HepG2 (cell line): ENCODE measurements at regions not wholly inside any gene's neighbourhood (a gene's known extent, or its start where the extent isn't known, plus 50 kb on each side); places are given as distances from the start of the nearest gene placed in this dataset.

ENCODE experiments used
- ATAC-seq: fragments of 200-7000 bp; cut with Tn5 transposase; 3 replicates; pipeline ENCODE4 v1.9.1; 2020; ENCODE audit warnings: mild to moderate bottlenecking, moderate library complexity
- BruUV-seq: library from RNA; stranded (reverse); fragments of 400-500 nt; replicated peaks from 2 replicates; lab custom pipeline; 2021; lab: Mats Ljungman, UMichigan
- CTCF ChIA-PET: fragments of 300-600 bp; formaldehyde crosslinking; extraction: SDS; loops from one replicate; lab custom pipeline; 2021; ENCODE audit warnings: low total read pairs, inconsistent platforms, low intra/inter-chr PET ratio; lab: Yijun Ruan, JAX
- POLR2A ChIA-PET: fragments of 350-600 bp; sonication (Branson Sonifier 250); formaldehyde crosslinking; loops from one replicate; lab custom pipeline; 2020; ENCODE audit warnings: antibody characterized with exemption, inconsistent platforms; lab: Yijun Ruan, JAX
- DNase-seq: peaks from one replicate; pipeline ENCODE4 v3.0.0-alpha.2; 2015; ENCODE audit warnings: low spot score
- FAIRE-seq: peaks from 3 replicates; lab custom pipeline; 2011; peaks lifted over from hg19 to GRCh38; lab: Jason Lieb, UNC
- H2AFZ ChIP-seq: one replicate; pipeline ENCODE4 v1.6.1; 2011; ENCODE audit warnings: low read length, inconsistent platforms
- H3K27ac ChIP-seq: fragments of 300-600 bp; 3 replicates; pipeline ENCODE4 v1.8.0; 2011; ENCODE audit warnings: mixed run types, mild to moderate bottlenecking, mixed read lengths, low read length, inconsistent platforms; ENCODE audit not compliant: insufficient read depth; ENCODE audit errors: extremely low read length
- H3K27me3 ChIP-seq, 2 experiments: fragments of 200-600 bp in 1 of 2; 2 replicates in 1 of 2; 3 replicates in 1 of 2; pipeline versions ENCODE4 v1.6.0 to v1.8.0; 2011; ENCODE audit warnings: low read length in 2 of 2, mild to moderate bottlenecking in 2 of 2, moderate library complexity in 2 of 2, inconsistent platforms in 1 of 2; ENCODE audit not compliant: insufficient read depth in 2 of 2, control insufficient read depth in 1 of 2
- H3K36me3 ChIP-seq, 2 experiments: fragments of 200-600 bp in 1 of 2; replicated peaks in 1 of 2; 2 replicates in 1 of 2; 3 replicates in 1 of 2; pipeline versions ENCODE4 v1.5.1 to v1.8.0; 2011; ENCODE audit warnings: low read length in 2 of 2, inconsistent platforms in 1 of 2; ENCODE audit not compliant: insufficient read depth in 2 of 2, control insufficient read depth in 1 of 2
- H3K4me1 ChIP-seq: 2 replicates; pipeline ENCODE4 v1.5.1; 2012; ENCODE audit warnings: low read length, inconsistent platforms; ENCODE audit not compliant: insufficient read depth
- H3K4me2 ChIP-seq: 2 replicates; pipeline ENCODE4 v1.6.0; 2011; ENCODE audit warnings: low read depth, low read length, inconsistent platforms
- H3K4me3 ChIP-seq, 3 experiments: fragments of 200-600 bp in 1 of 3; sonication (generic), shearing (Covaris generic) in 1 of 3; replicated peaks in 1 of 3; 2 replicates each; pipeline ENCODE4 v1.5.1; 2011 to 2016; ENCODE audit warnings: low read length in 3 of 3, inconsistent platforms in 2 of 3, low read depth in 2 of 3, mild to moderate bottlenecking in 2 of 3, control low read depth in 1 of 3, mixed read lengths in 1 of 3; ENCODE audit not compliant: insufficient read depth in 1 of 3
- H3K79me2 ChIP-seq: one replicate; pipeline ENCODE4 v1.6.1; 2011; ENCODE audit warnings: low read length, inconsistent platforms; ENCODE audit not compliant: insufficient read depth
- H3K9ac ChIP-seq: 2 replicates; pipeline ENCODE4 v1.6.0; 2011; ENCODE audit warnings: mild to moderate bottlenecking, low read depth, low read length, inconsistent platforms; ENCODE audit not compliant: insufficient read depth
- H3K9me3 ChIP-seq: 2 replicates; pipeline ENCODE4 v1.5.1; 2012; ENCODE audit warnings: mild to moderate bottlenecking, low read length
- H4K20me1 ChIP-seq: 2 replicates; pipeline ENCODE4 v1.6.0; 2011; ENCODE audit warnings: inconsistent platforms, mild to moderate bottlenecking, low read length, moderate library complexity; ENCODE audit not compliant: insufficient read depth
- GZF1 ChIP-seq: sonication (generic); formaldehyde crosslinking; IDR thresholded peaks from 2 replicates; pipeline ENCODE4 v1.5.1; 2020; ENCODE audit warnings: mild to moderate bottlenecking, missing genetic modification reagents
- WGBS: methylation state at CpG from one replicate; pipeline ENCODE4 v1.1.6; 2017; ENCODE audit warnings: low lambda C conversion rate; 5-methylcytosine and 5-hydroxymethylcytosine counted together
- in situ Hi-C: cut with HindIII; loops from 2 replicates; pipeline ENCODE4 v1.10.0; 2017; ENCODE audit warnings: low pct_unique_long_range_greater_than_20kb; ENCODE audit not compliant: extremely low pct_ligation_motif_present
- intact Hi-C: fragments of 100-400 bp; cut with micrococcal nuclease; formaldehyde crosslinking; loops from one replicate; pipeline ENCODE4 v1.10.0; 2022; ENCODE audit not compliant: unreplicated experiment
- TF ChIP-seq, protein P1 (sequence below): sonication (generic); formaldehyde crosslinking; IDR thresholded peaks from 2 replicates; pipeline ENCODE4 v1.5.1; 2020; ENCODE audit warnings: missing genetic modification reagents, mild to moderate bottlenecking, borderline replicate concordance
- TF ChIP-seq, protein P2 (sequence below): IDR thresholded peaks from 2 replicates; pipeline ENCODE4 v1.6.1; 2016; ENCODE audit warnings: mild to moderate bottlenecking

DNA sequence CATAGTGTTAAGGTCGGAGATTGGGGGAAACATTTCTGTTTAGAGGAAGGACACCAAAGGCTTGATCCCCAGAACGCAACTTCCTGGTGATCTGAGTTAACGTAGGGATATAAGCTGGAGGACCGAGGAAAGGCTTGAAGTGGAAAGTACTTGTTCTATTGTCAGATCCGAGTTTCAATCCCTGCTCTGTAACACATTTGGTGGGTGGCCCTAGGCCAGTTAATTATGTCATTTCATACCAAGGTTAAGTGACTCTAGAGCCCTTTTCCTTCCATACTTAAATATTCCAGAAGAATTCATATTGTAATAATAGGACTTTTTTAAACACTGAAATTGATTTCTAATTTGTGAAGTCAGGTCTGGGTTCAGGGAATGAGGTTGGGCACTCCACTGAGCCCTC lies 80.9 kb downstream of the RPLP1 start (continued):
- TF ChIP-seq, protein P1, sequence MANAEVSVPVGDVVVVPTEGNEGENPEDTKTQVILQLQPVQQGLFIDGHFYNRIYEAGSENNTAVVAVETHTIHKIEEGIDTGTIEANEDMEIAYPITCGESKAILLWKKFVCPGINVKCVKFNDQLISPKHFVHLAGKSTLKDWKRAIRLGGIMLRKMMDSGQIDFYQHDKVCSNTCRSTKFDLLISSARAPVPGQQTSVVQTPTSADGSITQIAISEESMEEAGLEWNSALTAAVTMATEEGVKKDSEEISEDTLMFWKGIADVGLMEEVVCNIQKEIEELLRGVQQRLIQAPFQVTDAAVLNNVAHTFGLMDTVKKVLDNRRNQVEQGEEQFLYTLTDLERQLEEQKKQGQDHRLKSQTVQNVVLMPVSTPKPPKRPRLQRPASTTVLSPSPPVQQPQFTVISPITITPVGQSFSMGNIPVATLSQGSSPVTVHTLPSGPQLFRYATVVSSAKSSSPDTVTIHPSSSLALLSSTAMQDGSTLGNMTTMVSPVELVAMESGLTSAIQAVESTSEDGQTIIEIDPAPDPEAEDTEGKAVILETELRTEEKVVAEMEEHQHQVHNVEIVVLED (CRISPR knock-in tag) = no peak

DNA sequence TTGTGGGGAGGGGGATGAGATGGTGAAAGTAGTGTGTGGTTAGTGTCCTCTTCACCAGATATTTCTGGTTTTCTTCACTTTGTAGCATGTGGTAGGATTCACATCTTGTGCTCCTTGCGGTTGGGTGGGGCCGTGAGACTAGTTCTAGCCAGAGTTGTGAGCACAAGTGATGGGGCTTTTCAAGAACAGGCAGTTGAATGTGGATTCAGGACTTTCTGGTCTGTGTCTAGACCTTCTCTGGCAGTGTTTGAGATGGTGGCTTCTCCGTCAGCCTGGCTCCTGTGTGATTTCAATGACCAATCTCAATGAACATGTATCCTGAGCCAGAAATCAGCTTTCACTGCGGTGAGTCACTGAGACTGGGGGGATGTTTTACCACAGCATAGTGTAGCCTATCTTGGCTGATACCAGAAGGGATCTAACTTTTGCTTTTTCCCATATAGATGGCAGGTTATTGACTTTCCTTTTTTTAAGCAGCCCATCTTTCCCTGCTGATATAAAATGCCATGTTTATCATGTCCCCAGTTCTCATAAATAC lies 82.6 kb downstream of the RPLP1 start:
- TF ChIP-seq GZF1 (CRISPR knock-in tag) = no peak
- TF ChIP-seq, protein P2, sequence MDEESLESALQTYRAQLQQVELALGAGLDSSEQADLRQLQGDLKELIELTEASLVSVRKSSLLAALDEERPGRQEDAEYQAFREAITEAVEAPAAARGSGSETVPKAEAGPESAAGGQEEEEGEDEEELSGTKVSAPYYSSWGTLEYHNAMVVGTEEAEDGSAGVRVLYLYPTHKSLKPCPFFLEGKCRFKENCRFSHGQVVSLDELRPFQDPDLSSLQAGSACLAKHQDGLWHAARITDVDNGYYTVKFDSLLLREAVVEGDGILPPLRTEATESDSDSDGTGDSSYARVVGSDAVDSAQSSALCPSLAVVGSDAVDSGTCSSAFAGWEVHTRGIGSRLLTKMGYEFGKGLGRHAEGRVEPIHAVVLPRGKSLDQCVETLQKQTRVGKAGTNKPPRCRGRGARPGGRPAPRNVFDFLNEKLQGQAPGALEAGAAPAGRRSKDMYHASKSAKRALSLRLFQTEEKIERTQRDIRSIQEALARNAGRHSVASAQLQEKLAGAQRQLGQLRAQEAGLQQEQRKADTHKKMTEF (CRISPR knock-in tag) = no peak
- FAIRE-seq (no peak), DNase-seq (no peak), ATAC-seq (no peak)
- 5% methylated on average over 3 of the region's 4 CpGs for WGBS
- H3K4me2 ChIP-seq = no peak overlapping the region
- no peaks in the 10 kb centered on the region for H3K36me3 ChIP-seq
- H3K27me3 ChIP-seq = peaks cover 7 to 84% of the 10 kb centered on the region in 2 experiments
- no peak overlapping the region for H2AFZ ChIP-seq
- H3K9me3 ChIP-seq = no peaks in the 10 kb centered on the region
- H3K27ac ChIP-seq = no peak overlapping the region
- in situ Hi-C loops = no loop called here
- BruUV-seq = no TSS peak
- intact Hi-C loops = no loop called here
- H3K79me2 ChIP-seq = no peaks in the 10 kb centered on the region
- H3K4me3 ChIP-seq = no peak overlapping the region
- POLR2A ChIA-PET = no interaction called here
- CTCF ChIA-PET = no interaction called here
- no peak overlapping the region for H3K9ac ChIP-seq
- no peaks in the 10 kb centered on the region for H3K4me1 ChIP-seq
- H4K20me1 ChIP-seq = no peaks in the 10 kb centered on the region
